ENCODE measurements at regions not wholly inside any gene's neighbourhood (a gene's known extent, or its start where the extent isn't known, plus 50 kb on each side); places are given as distances from the start of the nearest gene placed in this dataset.

- Histone ChIP-seq H3K4me2 (ENCODE audit: low read length) (no peak overlapping the region), H3K4me3 (replicated peaks in 1 of 2; ENCODE audit: low read depth in 1 of 2, low read length in 2 of 2) (no peak overlapping the region), H3K27ac (ENCODE audit: low read depth, low read length) (no peak overlapping the region), H3K4me1 (ENCODE audit: control insufficient read depth in 1 of 2, insufficient read depth in 2 of 2, low read length in 2 of 2) (no peaks in the 10 kb centered on the region), H3K27me3 (ENCODE audit: insufficient read depth, low read length) (peaks cover 28% of the 10 kb centered on the region), H3K9me3 (ENCODE audit: control insufficient read depth in 1 of 2, insufficient read depth in 1 of 2, low read depth in 1 of 2, low read length in 2 of 2) (no peaks in the 10 kb centered on the region), H3K36me3 (ENCODE audit: control insufficient read depth in 1 of 2, insufficient read depth in 2 of 2, low read length in 2 of 2) (no peaks in the 10 kb centered on the region), H3K9me2 (ENCODE audit: insufficient read depth) (no peaks in the 10 kb centered on the region), H2AFZ (ENCODE audit: low read depth, low read length, poor library complexity, severe bottlenecking) (no peak overlapping the region), H4K20me1 (ENCODE audit: insufficient read depth) (no peaks in the 10 kb centered on the region), H3K79me2 (ENCODE audit: insufficient read depth, low read length) (no peaks in the 10 kb centered on the region), H3K9ac (ENCODE audit: low read length) (no peak overlapping the region)
- ATAC-seq (no peak), DNase-seq (ENCODE audit: low read depth, low spot score) (no peak)
- TF ChIP-seq POLR2A (IDR thresholded peaks at IDR 0.05; ENCODE audit: borderline replicate concordance, extremely low read depth, insufficient read depth, insufficient read length), result no peak
- TF ChIP-seq SP1 (IDR thresholded peaks at IDR 0.05; ENCODE audit: low read depth), result no peak
- TF ChIP-seq RAD21 (IDR thresholded peaks at IDR 0.05; ENCODE audit: low read depth), result no peak
- TF ChIP-seq EZH2phosphoT487 (IDR thresholded peaks at IDR 0.05; ENCODE audit: borderline replicate concordance), result no peak
- no peak for TF ChIP-seq EGR1 (IDR thresholded peaks at IDR 0.05; ENCODE audit: low read depth)
- TF ChIP-seq SIN3A (IDR thresholded peaks at IDR 0.05; ENCODE audit: low read depth), result no peak
- TF ChIP-seq CTCF (IDR thresholded peaks at IDR 0.05 in 2 of 3, conservative IDR thresholded peaks at IDR 0.05 in 1 of 3; ENCODE audit: borderline replicate concordance in 1 of 3, insufficient read depth in 1 of 3, low read depth in 2 of 3, low read length in 2 of 3), result no peak
- no TSS peak for BruUV-seq (replicated peaks)
- ChIA-PET POLR2A (no interaction called here), CTCF (no interaction called here), RAD21 (ENCODE audit: low non-redundant PET in 1 of 2, low total read pairs in 2 of 2, uncharacterized antibody in 2 of 2, unreplicated experiment in 2 of 2) (no interaction called here)
- intact Hi-C loops (cut with micrococcal nuclease), result no loop called here
Measured at GRCh38 chr10:117646718-117647117, 104.2 kb downstream of the EMX2 start.

GRCh38 chr10:117647306-117647705 is 104.8 kb downstream of the EMX2 start:
- ChIA-PET RAD21 (ENCODE audit: low non-redundant PET in 1 of 2, low total read pairs in 2 of 2, uncharacterized antibody in 2 of 2, unreplicated experiment in 2 of 2) (no interaction called here), CTCF (no interaction called here), POLR2A (no interaction called here)
- TF ChIP-seq RAD21 (IDR thresholded peaks at IDR 0.05; ENCODE audit: low read depth) (no peak), ELF1 (IDR thresholded peaks at IDR 0.05; ENCODE audit: borderline replicate concordance, low read depth) (no peak), POLR2AphosphoS5 (IDR thresholded peaks at IDR 0.05; ENCODE audit: low read depth, low read length) (no peak), ZBTB33 (IDR thresholded peaks at IDR 0.05; ENCODE audit: extremely low read depth, insufficient replicate concordance, low read length) (no peak), CTCF (IDR thresholded peaks at IDR 0.05 in 2 of 3, conservative IDR thresholded peaks at IDR 0.05 in 1 of 3; ENCODE audit: borderline replicate concordance in 1 of 3, insufficient read depth in 1 of 3, low read depth in 2 of 3, low read length in 2 of 3) (no peak), SRF (IDR thresholded peaks at IDR 0.05; ENCODE audit: low read depth) (no peak), SP1 (IDR thresholded peaks at IDR 0.05; ENCODE audit: low read depth) (no peak), EZH2 (IDR thresholded peaks at IDR 0.05) (no peak), CEBPB (IDR thresholded peaks at IDR 0.05; ENCODE audit: low read depth) (no peak)
- TF ChIP-seq, protein P1, sequence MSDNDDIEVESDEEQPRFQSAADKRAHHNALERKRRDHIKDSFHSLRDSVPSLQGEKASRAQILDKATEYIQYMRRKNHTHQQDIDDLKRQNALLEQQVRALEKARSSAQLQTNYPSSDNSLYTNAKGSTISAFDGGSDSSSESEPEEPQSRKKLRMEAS (IDR thresholded peaks at IDR 0.05), result no peak
- Histone ChIP-seq H3K4me3 (replicated peaks in 1 of 2; ENCODE audit: low read depth in 1 of 2, low read length in 2 of 2) (no peak overlapping the region), H4K20me1 (ENCODE audit: insufficient read depth) (no peaks in the 10 kb centered on the region), H3K27ac (ENCODE audit: low read depth, low read length) (no peak overlapping the region), H3K36me3 (ENCODE audit: control insufficient read depth in 1 of 2, insufficient read depth in 2 of 2, low read length in 2 of 2) (no peaks in the 10 kb centered on the region), H3K9me2 (ENCODE audit: insufficient read depth) (no peaks in the 10 kb centered on the region), H3K79me2 (ENCODE audit: insufficient read depth, low read length) (no peaks in the 10 kb centered on the region), H3K9me3 (ENCODE audit: control insufficient read depth in 1 of 2, insufficient read depth in 1 of 2, low read depth in 1 of 2, low read length in 2 of 2) (no peaks in the 10 kb centered on the region), H3K9ac (ENCODE audit: low read length) (no peak overlapping the region), H3K27me3 (ENCODE audit: insufficient read depth, low read length) (peaks cover 22% of the 10 kb centered on the region; the same call in 1 of the 2 replicates), H2AFZ (ENCODE audit: low read depth, low read length, poor library complexity, severe bottlenecking) (no peak overlapping the region), H3K4me1 (ENCODE audit: control insufficient read depth in 1 of 2, insufficient read depth in 2 of 2, low read length in 2 of 2) (no peaks in the 10 kb centered on the region; a peak in 1 of 4 replicates), H3K4me2 (ENCODE audit: low read length) (no peak overlapping the region)
- intact Hi-C loops (cut with micrococcal nuclease), result no loop called here
- ATAC-seq, result no peak
- no TSS peak for BruUV-seq (replicated peaks)
- DNase-seq (ENCODE audit: low read depth, low spot score), result no peak
